Neuronal stem cell (in vitro differentiated cells): ENCODE measurements at regions not wholly inside any gene's neighbourhood (a gene's known extent, or its start where the extent isn't known, plus 50 kb on each side); places are given as distances from the start of the nearest gene placed in this dataset.

Experiments
- DNase-seq: peaks from one replicate; pipeline ENCODE4 v3.0.0-alpha.2; 2013; ENCODE audit warnings: low spot score
- H2AFZ ChIP-seq: one replicate; pipeline ENCODE4 v1.6.1; 2013; ENCODE audit warnings: mild to moderate bottlenecking, low read length, inconsistent platforms
- H2AK5ac ChIP-seq: 2 replicates; pipeline ENCODE4 v1.6.1; 2013; ENCODE audit warnings: low read depth, mild to moderate bottlenecking, inconsistent platforms, low read length, moderate library complexity, mixed read lengths
- H2BK120ac ChIP-seq: 2 replicates; pipeline ENCODE4 v1.6.1; 2013; ENCODE audit warnings: low read depth, mild to moderate bottlenecking, inconsistent platforms, low read length, moderate library complexity, mixed read lengths
- H2BK12ac ChIP-seq: one replicate; pipeline ENCODE4 v1.6.1; 2013; ENCODE audit warnings: low read length, inconsistent platforms
- H2BK15ac ChIP-seq: 2 replicates; pipeline ENCODE4 v1.6.1; 2013; ENCODE audit warnings: mild to moderate bottlenecking, low read length, inconsistent platforms, mixed read lengths
- H2BK5ac ChIP-seq: one replicate; pipeline ENCODE4 v1.6.1; 2013; ENCODE audit warnings: inconsistent platforms, mild to moderate bottlenecking, low read length, moderate library complexity
- H3K14ac ChIP-seq: one replicate; pipeline ENCODE4 v1.6.1; 2013; ENCODE audit warnings: low read length, inconsistent platforms
- H3K18ac ChIP-seq: 2 replicates; pipeline ENCODE4 v1.6.1; 2013; ENCODE audit warnings: low read length, inconsistent platforms
- H3K23ac ChIP-seq: 2 replicates; pipeline ENCODE4 v1.6.1; 2013; ENCODE audit warnings: low read depth, mild to moderate bottlenecking, mixed read lengths, low read length, inconsistent platforms; ENCODE audit not compliant: poor library complexity
- H3K27ac ChIP-seq: replicated peaks from 3 replicates; pipeline ENCODE4 v1.5.1; 2013; ENCODE audit warnings: low read length, inconsistent platforms
- H3K27me3 ChIP-seq, 3 experiments: 2 replicates each; pipeline ENCODE4 v1.6.1; 2013; ENCODE audit warnings: low read length in 3 of 3, mild to moderate bottlenecking in 2 of 3, inconsistent platforms in 1 of 3, low read depth in 1 of 3, mixed read lengths in 1 of 3, moderate library complexity in 1 of 3; ENCODE audit not compliant: control insufficient read depth in 3 of 3, insufficient read depth in 3 of 3
- H3K36me3 ChIP-seq, 2 donors: replicated peaks in 1 of 2; 2 replicates each; pipeline ENCODE4 v1.6.1; 2013; ENCODE audit warnings: low read length in 2 of 2; ENCODE audit not compliant: control insufficient read depth in 2 of 2, insufficient read depth in 2 of 2
- H3K4ac ChIP-seq: 2 replicates; pipeline ENCODE4 v1.6.1; 2013; ENCODE audit warnings: inconsistent platforms, mild to moderate bottlenecking, low read length, moderate library complexity
- H3K4me1 ChIP-seq, 2 donors: 1 replicate in 1 of 2; 2 replicates in 1 of 2; pipeline ENCODE4 v1.6.1; 2013; ENCODE audit warnings: low read length in 2 of 2, low read depth in 1 of 2; ENCODE audit not compliant: control insufficient read depth in 2 of 2, insufficient read depth in 1 of 2
- H3K4me2 ChIP-seq: one replicate; pipeline ENCODE4 v1.6.1; 2013; ENCODE audit warnings: mild to moderate bottlenecking, low read length, inconsistent platforms; ENCODE audit not compliant: insufficient read depth, poor library complexity, severe bottlenecking
- H3K4me3 ChIP-seq, 2 donors: 2 replicates each; pipeline ENCODE4 v1.5.1; 2013; ENCODE audit warnings: low read length in 2 of 2, mild to moderate bottlenecking in 2 of 2, inconsistent platforms in 1 of 2, moderate library complexity in 1 of 2
- H3K79me1 ChIP-seq: one replicate; pipeline ENCODE4 v1.6.1; 2013; ENCODE audit warnings: low read depth, mild to moderate bottlenecking, inconsistent platforms, low read length, moderate library complexity
- H3K9ac ChIP-seq: one replicate; pipeline ENCODE4 v1.6.1; 2013; ENCODE audit warnings: mild to moderate bottlenecking, low read depth, low read length, inconsistent platforms; ENCODE audit not compliant: poor library complexity
- H3K9me3 ChIP-seq, 2 donors: replicated peaks in 1 of 2; 2 replicates each; pipeline versions ENCODE3 to v1.6.1; 2013; ENCODE audit warnings: low read length in 2 of 2, mild to moderate bottlenecking in 2 of 2, inconsistent platforms in 1 of 2, low read depth in 1 of 2, mixed read lengths in 1 of 2, moderate library complexity in 1 of 2; ENCODE audit not compliant: control insufficient read depth in 2 of 2, insufficient read depth in 1 of 2
- H4K8ac ChIP-seq: one replicate; pipeline ENCODE4 v1.6.1; 2013; ENCODE audit warnings: low read depth, mild to moderate bottlenecking, inconsistent platforms, low read length, moderate library complexity
- H4K91ac ChIP-seq: one replicate; pipeline ENCODE4 v1.6.1; 2013; ENCODE audit warnings: low read length, low read depth, mild to moderate bottlenecking, inconsistent platforms; ENCODE audit not compliant: poor library complexity
- WGBS, 2 donors: extraction: QIAGEN DNeasy Blood & Tissue Kit; methylation state at CpG; one replicate each; pipeline ENCODE4 v1.1.7; 2013; ENCODE audit warnings: missing lambda C conversion rate in 2 of 2, mixed read lengths in 1 of 2; ENCODE audit not compliant: insufficient read length in 2 of 2, insufficient replicate concordance in 1 of 2; ENCODE audit errors: extremely low coverage in 2 of 2; 5-methylcytosine and 5-hydroxymethylcytosine counted together

GRCh38 chr14:65282896-65283253 lies 129.7 kb upstream of the FUT8 start:
- peak overlapping the region; percentile 50 for H3K18ac ChIP-seq
- no peaks in the 10 kb centered on the region for H3K36me3 ChIP-seq
- no peak overlapping the region for H3K4ac ChIP-seq
- no CpG with 5 or more reads among the region's 3 CpGs for WGBS, 2 donors
- no peak overlapping the region for H2BK15ac ChIP-seq
- H3K79me1 ChIP-seq: no peaks in the 10 kb centered on the region
- peaks cover 7 to 16% of the 10 kb centered on the region in 2 donors for H3K4me1 ChIP-seq
- no peak overlapping the region for H2BK12ac ChIP-seq
- no peak overlapping the region for H3K14ac ChIP-seq
- no peak overlapping the region for H4K8ac ChIP-seq
- peak overlapping the region; percentile 7 for H2BK5ac ChIP-seq
- H3K9me3 ChIP-seq: peaks cover 0 to 4% of the 10 kb centered on the region in 2 donors
- no peak overlapping the region for H3K4me3 ChIP-seq
- no peak overlapping the region for H2BK120ac ChIP-seq
- no peak overlapping the region for H4K91ac ChIP-seq
- H3K27ac ChIP-seq: peak overlapping the region; percentile 96
- H3K27me3 ChIP-seq: no peaks in the 10 kb centered on the region
- no peak for DNase-seq
- H3K4me2 ChIP-seq: no peak overlapping the region
- peak overlapping the region; percentile 88 for H2AFZ ChIP-seq
- no peak overlapping the region for H2AK5ac ChIP-seq
- H3K9ac ChIP-seq: no peak overlapping the region
- H3K23ac ChIP-seq: no peak overlapping the region

- H3K27me3 ChIP-seq: no peaks in the 10 kb centered on the region
- no peak overlapping the region for H2BK5ac ChIP-seq
- no CpG with 5 or more reads among the region's 8 CpGs for WGBS, 2 donors
- no peak overlapping the region for H3K18ac ChIP-seq
- H3K79me1 ChIP-seq: no peaks in the 10 kb centered on the region
- H3K36me3 ChIP-seq: no peaks in the 10 kb centered on the region
- no peak overlapping the region for H3K14ac ChIP-seq
- H3K4ac ChIP-seq: no peak overlapping the region
- no peak overlapping the region for H2BK12ac ChIP-seq
- H3K4me2 ChIP-seq: no peak overlapping the region
- peaks cover 7 to 16% of the 10 kb centered on the region in 2 donors for H3K4me1 ChIP-seq
- H3K23ac ChIP-seq: no peak overlapping the region
- H3K4me3 ChIP-seq: no peak overlapping the region
- no peak overlapping the region for H4K8ac ChIP-seq
- H3K9me3 ChIP-seq: no peaks in the 10 kb centered on the region
- no peak overlapping the region for H2BK15ac ChIP-seq
- no peak overlapping the region for H4K91ac ChIP-seq
- no peak for DNase-seq
- no peak overlapping the region for H3K9ac ChIP-seq
- H2AFZ ChIP-seq: no peak overlapping the region
- no peak overlapping the region for H2BK120ac ChIP-seq
- H2AK5ac ChIP-seq: no peak overlapping the region
- H3K27ac ChIP-seq: no peak overlapping the region
Measured at GRCh38 chr14:65286443-65286842, 126.1 kb upstream of the FUT8 start.

GRCh38 chr14:65287264-65288131 lies 125.0 kb upstream of the FUT8 start:
- no peak overlapping the region for H2BK5ac ChIP-seq
- H3K79me1 ChIP-seq: no peaks in the 10 kb centered on the region
- no peak overlapping the region for H3K9ac ChIP-seq
- H2BK120ac ChIP-seq: peak overlapping the region; percentile 73
- DNase-seq: no peak
- peak overlapping the region; percentile 64 for H2AK5ac ChIP-seq
- H3K4me2 ChIP-seq: no peak overlapping the region
- H4K91ac ChIP-seq: peak overlapping the region; percentile 48
- no peak overlapping the region for H4K8ac ChIP-seq
- H3K23ac ChIP-seq: no peak overlapping the region
- peaks cover 0 to 11% of the 10 kb centered on the region in 2 donors for H3K4me1 ChIP-seq
- no peak overlapping the region for H2BK12ac ChIP-seq
- H3K4me3 ChIP-seq: no peak overlapping the region
- no peak overlapping the region for H3K4ac ChIP-seq
- H3K36me3 ChIP-seq: no peaks in the 10 kb centered on the region
- WGBS, 2 donors: no CpG with 5 or more reads among the region's 29 CpGs
- no peak overlapping the region for H2AFZ ChIP-seq
- H3K18ac ChIP-seq: peak overlapping the region; percentile 86
- H2BK15ac ChIP-seq: peak overlapping the region; percentile 86
- no peak overlapping the region for H3K27ac ChIP-seq
- H3K27me3 ChIP-seq: no peaks in the 10 kb centered on the region
- H3K9me3 ChIP-seq: no peaks in the 10 kb centered on the region
- peak overlapping the region; percentile 25 for H3K14ac ChIP-seq

GRCh38 chr14:65290830-65291229 lies 121.7 kb upstream of the FUT8 start:
- no peak for DNase-seq
- H3K9me3 ChIP-seq: no peaks in the 10 kb centered on the region
- no peak overlapping the region for H2BK12ac ChIP-seq
- no peak overlapping the region for H3K14ac ChIP-seq
- no peak overlapping the region for H3K4ac ChIP-seq
- H3K79me1 ChIP-seq: no peaks in the 10 kb centered on the region
- H2BK15ac ChIP-seq: no peak overlapping the region
- no CpG with 5 or more reads among the region's 3 CpGs for WGBS, 2 donors
- no peak overlapping the region for H2AFZ ChIP-seq
- no peak overlapping the region for H2BK120ac ChIP-seq
- H4K8ac ChIP-seq: no peak overlapping the region
- no peak overlapping the region for H3K4me2 ChIP-seq
- H3K36me3 ChIP-seq: no peaks in the 10 kb centered on the region
- H3K18ac ChIP-seq: no peak overlapping the region
- no peak overlapping the region for H2BK5ac ChIP-seq
- H4K91ac ChIP-seq: no peak overlapping the region
- peaks cover 0 to 3% of the 10 kb centered on the region in 2 donors for H3K4me1 ChIP-seq
- no peak overlapping the region for H3K23ac ChIP-seq
- H3K9ac ChIP-seq: no peak overlapping the region
- no peak overlapping the region for H2AK5ac ChIP-seq
- no peak overlapping the region for H3K27ac ChIP-seq
- H3K4me3 ChIP-seq: no peak overlapping the region
- no peaks in the 10 kb centered on the region for H3K27me3 ChIP-seq
